Testis (tissue), 2 donors: ENCODE measurements at regions not wholly inside any gene's neighbourhood (a gene's known extent, or its start where the extent isn't known, plus 50 kb on each side); places are given as distances from the start of the nearest gene placed in this dataset.

ENCODE experiments used
- DNase-seq: peaks from one replicate; pipeline ENCODE4 v3.0.0-alpha.2; 2019
- H3K27ac ChIP-seq, 2 donors: fragments of 200-600 bp; sonication (generic); one replicate each; pipeline ENCODE4 v1.5.1; 2019
- H3K27me3 ChIP-seq: fragments of 200-600 bp; sonication (generic); one replicate; pipeline ENCODE4 v1.5.1; 2019
- H3K36me3 ChIP-seq: fragments of 200-600 bp; sonication (generic); one replicate; pipeline ENCODE4 v1.5.1; 2017; ENCODE audit warnings: low read depth; ENCODE audit errors: missing control alignments
- H3K4me1 ChIP-seq: fragments of 200-600 bp; sonication (generic); one replicate; pipeline ENCODE4 v1.5.1; 2019
- H3K4me3 ChIP-seq, 2 donors: fragments of 200-600 bp; sonication (generic); one replicate each; pipeline ENCODE4 v1.5.1; 2017 to 2019
- H3K9me3 ChIP-seq: fragments of 200-600 bp; sonication (generic); one replicate; pipeline ENCODE4 v1.5.1; 2017
- POLR2A ChIP-seq: fragments of 450-650 bp; IDR thresholded peaks from one replicate; pipeline ENCODE4 v1.6.1; 2017; ENCODE audit warnings: antibody characterized with exemption, mild to moderate bottlenecking, moderate library complexity
- WGBS, 2 donors: methylation state at CpG; one replicate each; pipeline ENCODE4 v1.1.5; 2018; 5-methylcytosine and 5-hydroxymethylcytosine counted together
- intact Hi-C: fragments of 100-400 bp; cut with DNase I; formaldehyde crosslinking; loops from one replicate; pipeline ENCODE4 v1.15.1; 2023; ENCODE audit warnings: low total_unique reads
- TF ChIP-seq, protein P1 (sequence below), 3 experiments: fragments of 450-650 bp in 2 of 3; fragments of 200-600 bp in 1 of 3; sonication (generic) in 1 of 3; IDR thresholded peaks; one replicate each; pipeline ENCODE4 v1.5.1; 2016 to 2019; ENCODE audit warnings: antibody characterized with exemption in 3 of 3, mild to moderate bottlenecking in 2 of 3, moderate library complexity in 1 of 3

DNA sequence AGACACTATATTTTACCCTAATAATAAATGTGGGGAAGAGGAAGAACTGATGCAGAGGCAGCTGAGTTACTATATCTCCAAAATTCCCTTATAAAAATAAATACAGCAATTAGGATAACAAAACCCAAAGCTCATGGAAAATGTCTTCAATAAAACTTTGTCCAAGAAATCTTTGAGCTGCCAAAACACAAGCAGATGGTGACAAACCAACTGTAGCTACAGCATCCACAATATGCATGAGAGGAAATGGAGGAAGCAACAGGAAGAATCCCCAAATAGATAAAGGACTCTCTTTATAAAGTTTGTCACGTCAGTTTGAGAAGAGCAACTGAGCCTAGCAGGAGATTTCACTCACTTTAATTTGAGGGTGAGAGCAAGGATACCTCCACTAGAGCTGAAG, 638.2 kb downstream of the IGSF11 start:
- 37 to 47% methylated on average over 1 of the region's 1 CpG for WGBS, 2 donors

DNA sequence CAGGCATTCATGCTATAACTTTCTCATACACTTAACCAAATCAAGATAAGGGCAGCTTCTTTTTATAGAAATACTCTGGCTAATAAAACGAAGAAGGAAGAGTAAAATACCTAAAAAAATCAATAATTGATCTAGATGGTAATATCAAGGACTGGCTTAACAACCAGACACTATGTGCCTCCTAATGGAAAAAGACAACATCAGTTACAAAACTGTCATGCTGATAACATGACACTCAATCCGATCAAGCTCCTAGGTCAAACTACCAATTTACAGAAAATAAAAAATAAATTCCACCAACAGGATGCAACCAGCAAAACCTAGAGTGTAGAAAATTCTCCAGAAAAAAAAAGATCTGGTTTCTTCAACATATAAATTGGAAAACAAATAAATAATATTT, 634.6 kb downstream of the IGSF11 start:
- no peak for DNase-seq
- Histone ChIP-seq H3K4me1 (no peaks in the 10 kb centered on the region), H3K4me3 (no peak overlapping the region), H3K27me3 (no peaks in the 10 kb centered on the region), H3K36me3 (no peaks in the 10 kb centered on the region), H3K27ac (no peak overlapping the region), H3K9me3 (no peaks in the 10 kb centered on the region)
- 86 to 88% methylated on average over 2 of the region's 2 CpGs for WGBS, 2 donors
- TF ChIP-seq, protein P1, sequence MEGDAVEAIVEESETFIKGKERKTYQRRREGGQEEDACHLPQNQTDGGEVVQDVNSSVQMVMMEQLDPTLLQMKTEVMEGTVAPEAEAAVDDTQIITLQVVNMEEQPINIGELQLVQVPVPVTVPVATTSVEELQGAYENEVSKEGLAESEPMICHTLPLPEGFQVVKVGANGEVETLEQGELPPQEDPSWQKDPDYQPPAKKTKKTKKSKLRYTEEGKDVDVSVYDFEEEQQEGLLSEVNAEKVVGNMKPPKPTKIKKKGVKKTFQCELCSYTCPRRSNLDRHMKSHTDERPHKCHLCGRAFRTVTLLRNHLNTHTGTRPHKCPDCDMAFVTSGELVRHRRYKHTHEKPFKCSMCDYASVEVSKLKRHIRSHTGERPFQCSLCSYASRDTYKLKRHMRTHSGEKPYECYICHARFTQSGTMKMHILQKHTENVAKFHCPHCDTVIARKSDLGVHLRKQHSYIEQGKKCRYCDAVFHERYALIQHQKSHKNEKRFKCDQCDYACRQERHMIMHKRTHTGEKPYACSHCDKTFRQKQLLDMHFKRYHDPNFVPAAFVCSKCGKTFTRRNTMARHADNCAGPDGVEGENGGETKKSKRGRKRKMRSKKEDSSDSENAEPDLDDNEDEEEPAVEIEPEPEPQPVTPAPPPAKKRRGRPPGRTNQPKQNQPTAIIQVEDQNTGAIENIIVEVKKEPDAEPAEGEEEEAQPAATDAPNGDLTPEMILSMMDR (IDR thresholded peaks at IDR 0.05): no peak
- no peak for TF ChIP-seq POLR2A
- intact Hi-C loops: no loop called here

More for the DNA sequence above, 638.2 kb downstream of the IGSF11 start:
- Histone ChIP-seq H3K9me3 (no peaks in the 10 kb centered on the region), H3K36me3 (no peaks in the 10 kb centered on the region), H3K27ac (no peak overlapping the region), H3K4me3 (no peak overlapping the region), H3K4me1 (no peaks in the 10 kb centered on the region), H3K27me3 (no peaks in the 10 kb centered on the region)
- TF ChIP-seq, protein P1 (IDR thresholded peaks at IDR 0.05): no peak
- TF ChIP-seq POLR2A: no peak
- intact Hi-C loops: no loop called here
- no peak for DNase-seq

DNA sequence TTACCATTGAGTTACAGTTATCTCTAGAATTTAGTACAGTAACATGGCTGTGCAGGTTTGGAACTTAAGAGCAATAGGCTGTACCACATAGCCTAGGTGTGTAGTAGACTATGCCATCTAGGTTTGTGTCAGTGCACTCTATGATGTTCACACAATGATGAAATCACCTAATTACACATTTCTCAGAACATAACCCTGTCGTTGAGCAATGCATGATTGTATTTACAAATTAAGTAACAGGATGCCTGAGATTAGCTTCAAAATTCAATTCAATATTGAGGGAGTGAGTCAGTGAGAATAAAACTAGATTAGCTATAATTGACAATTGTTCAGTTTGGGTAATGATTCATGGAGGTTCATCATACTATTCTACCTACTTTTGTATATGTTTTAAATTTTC, 633.8 kb downstream of the IGSF11 start:
- Histone ChIP-seq H3K27ac (no peak overlapping the region), H3K36me3 (no peaks in the 10 kb centered on the region), H3K4me3 (no peak overlapping the region), H3K27me3 (no peaks in the 10 kb centered on the region), H3K4me1 (no peaks in the 10 kb centered on the region), H3K9me3 (no peaks in the 10 kb centered on the region)
- intact Hi-C loops: no loop called here
- WGBS, 2 donors: 58 to 79% methylated on average over 1 of the region's 1 CpG
- no peak for TF ChIP-seq POLR2A
- TF ChIP-seq, protein P1 (IDR thresholded peaks at IDR 0.05): no peak
- DNase-seq: no peak

DNA sequence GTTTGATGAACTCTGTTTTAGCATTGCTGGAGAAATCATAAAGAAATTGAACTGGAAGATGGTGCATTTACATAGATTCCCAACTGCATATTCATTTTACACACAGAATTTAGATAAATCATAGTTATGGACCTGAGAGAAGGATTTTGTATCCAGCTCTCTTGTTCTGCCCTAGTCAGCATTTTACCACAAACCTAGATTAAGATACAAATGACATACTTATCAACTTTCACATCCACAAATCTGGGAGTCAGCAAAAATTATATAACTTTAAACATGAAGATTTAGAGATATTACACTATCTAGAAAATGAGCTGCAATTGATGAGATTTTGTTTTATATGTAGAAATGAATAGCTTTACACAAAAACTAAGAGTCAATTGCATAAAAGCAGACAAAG, 632.8 kb downstream of the IGSF11 start:
- H3K36me3 ChIP-seq: no peaks in the 10 kb centered on the region
- DNase-seq: no peak
- intact Hi-C loops: no loop called here
- no peaks in the 10 kb centered on the region for H3K4me1 ChIP-seq
- TF ChIP-seq POLR2A: no peak
- TF ChIP-seq, protein P1 (IDR thresholded peaks at IDR 0.05): no peak
- H3K27me3 ChIP-seq: no peaks in the 10 kb centered on the region
- H3K27ac ChIP-seq: no peak overlapping the region
- no peak overlapping the region for H3K4me3 ChIP-seq
- no peaks in the 10 kb centered on the region for H3K9me3 ChIP-seq

DNA sequence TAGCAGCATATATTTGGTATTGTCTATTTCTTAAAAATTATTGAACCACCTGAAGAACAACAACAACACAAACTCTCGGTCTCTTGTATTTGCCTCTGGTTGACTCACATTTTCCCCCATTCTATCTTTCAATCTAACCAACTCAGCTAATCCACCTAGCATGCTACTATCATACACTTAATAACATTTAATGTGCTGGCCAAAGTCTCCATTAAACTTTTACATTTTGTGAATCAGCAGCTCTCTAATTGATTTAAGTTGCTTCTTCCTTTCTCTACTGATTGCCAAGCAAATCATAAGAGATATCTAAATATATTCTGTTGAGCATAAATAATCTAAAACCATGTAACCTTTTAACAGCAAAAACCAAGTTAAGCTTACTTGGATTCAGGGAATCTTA, 631.7 kb downstream of the IGSF11 start:
- Histone ChIP-seq H3K27me3 (no peaks in the 10 kb centered on the region), H3K4me3 (no peak overlapping the region), H3K4me1 (no peaks in the 10 kb centered on the region), H3K9me3 (no peaks in the 10 kb centered on the region), H3K36me3 (no peaks in the 10 kb centered on the region), H3K27ac (no peak overlapping the region)
- no peak for DNase-seq
- intact Hi-C loops: no loop called here
- TF ChIP-seq POLR2A: no peak
- TF ChIP-seq, protein P1 (IDR thresholded peaks at IDR 0.05): no peak
- WGBS, 2 donors: 95 to 98% methylated on average over 1 of the region's 1 CpG
